Bronchial epithelial cell (primary cell): ENCODE measurements at regions not wholly inside any gene's neighbourhood (a gene's known extent, or its start where the extent isn't known, plus 50 kb on each side); places are given as distances from the start of the nearest gene placed in this dataset.
"Not testable (repeated sequence)": the region's sequence is repeated elsewhere in the genome, so short reads cannot be mapped to it uniquely, and the experiment has no call there.

Experiments used
- DNase-seq: peaks from one replicate; pipeline ENCODE4 v3.0.0-alpha.2; 2010; ENCODE audit warnings: low read depth
- FAIRE-seq: peaks from 2 replicates; lab custom pipeline; 2011; peaks lifted over from hg19 to GRCh38; lab: Jason Lieb, UNC
- H3K27me3 ChIP-seq: 2 replicates; pipeline ENCODE4 v1.5.1; 2011; ENCODE audit warnings: low read length; ENCODE audit not compliant: control insufficient read depth, insufficient read depth
- H3K36me3 ChIP-seq: 2 replicates; pipeline ENCODE4 v1.5.1; 2011; ENCODE audit warnings: low read length; ENCODE audit not compliant: control insufficient read depth, insufficient read depth
- H3K4me3 ChIP-seq: 2 replicates; pipeline ENCODE4 v1.5.1; 2011; ENCODE audit warnings: mild to moderate bottlenecking, low read depth, low read length, control low read depth
- TF ChIP-seq, protein P1 (sequence below): IDR thresholded peaks from 2 replicates; pipeline ENCODE4 v1.5.1; 2011; ENCODE audit warnings: mild to moderate bottlenecking, moderate library complexity, low read length, control low read depth, inconsistent platforms; ENCODE audit not compliant: insufficient read depth, severe bottlenecking

DNA sequence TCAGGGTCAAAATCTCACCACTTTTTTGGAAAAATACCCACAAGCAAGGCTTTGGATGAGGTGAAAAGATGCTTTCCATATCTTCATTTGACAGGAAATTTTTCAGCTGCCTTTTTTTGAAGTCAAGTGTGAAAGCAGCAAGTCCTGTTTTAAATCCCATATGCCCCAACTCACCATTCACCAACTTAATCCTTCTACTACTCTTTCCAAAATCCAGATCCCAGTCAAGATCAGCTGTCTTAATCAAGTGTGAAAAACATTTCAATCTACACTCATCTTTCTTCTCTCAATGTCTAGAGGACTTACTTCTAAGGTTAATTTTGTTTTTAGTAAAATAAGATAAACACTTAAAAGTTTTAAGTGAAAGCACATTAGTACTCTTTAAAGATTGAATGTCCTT is 128.4 kb upstream of the CEP126 start:
- H3K27me3 ChIP-seq = no peaks in the 10 kb centered on the region
- no peak for DNase-seq
- no peak overlapping the region for H3K4me3 ChIP-seq
- no peaks in the 10 kb centered on the region for H3K36me3 ChIP-seq
- no peak for FAIRE-seq
- TF ChIP-seq, protein P1, sequence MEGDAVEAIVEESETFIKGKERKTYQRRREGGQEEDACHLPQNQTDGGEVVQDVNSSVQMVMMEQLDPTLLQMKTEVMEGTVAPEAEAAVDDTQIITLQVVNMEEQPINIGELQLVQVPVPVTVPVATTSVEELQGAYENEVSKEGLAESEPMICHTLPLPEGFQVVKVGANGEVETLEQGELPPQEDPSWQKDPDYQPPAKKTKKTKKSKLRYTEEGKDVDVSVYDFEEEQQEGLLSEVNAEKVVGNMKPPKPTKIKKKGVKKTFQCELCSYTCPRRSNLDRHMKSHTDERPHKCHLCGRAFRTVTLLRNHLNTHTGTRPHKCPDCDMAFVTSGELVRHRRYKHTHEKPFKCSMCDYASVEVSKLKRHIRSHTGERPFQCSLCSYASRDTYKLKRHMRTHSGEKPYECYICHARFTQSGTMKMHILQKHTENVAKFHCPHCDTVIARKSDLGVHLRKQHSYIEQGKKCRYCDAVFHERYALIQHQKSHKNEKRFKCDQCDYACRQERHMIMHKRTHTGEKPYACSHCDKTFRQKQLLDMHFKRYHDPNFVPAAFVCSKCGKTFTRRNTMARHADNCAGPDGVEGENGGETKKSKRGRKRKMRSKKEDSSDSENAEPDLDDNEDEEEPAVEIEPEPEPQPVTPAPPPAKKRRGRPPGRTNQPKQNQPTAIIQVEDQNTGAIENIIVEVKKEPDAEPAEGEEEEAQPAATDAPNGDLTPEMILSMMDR = no peak

DNA sequence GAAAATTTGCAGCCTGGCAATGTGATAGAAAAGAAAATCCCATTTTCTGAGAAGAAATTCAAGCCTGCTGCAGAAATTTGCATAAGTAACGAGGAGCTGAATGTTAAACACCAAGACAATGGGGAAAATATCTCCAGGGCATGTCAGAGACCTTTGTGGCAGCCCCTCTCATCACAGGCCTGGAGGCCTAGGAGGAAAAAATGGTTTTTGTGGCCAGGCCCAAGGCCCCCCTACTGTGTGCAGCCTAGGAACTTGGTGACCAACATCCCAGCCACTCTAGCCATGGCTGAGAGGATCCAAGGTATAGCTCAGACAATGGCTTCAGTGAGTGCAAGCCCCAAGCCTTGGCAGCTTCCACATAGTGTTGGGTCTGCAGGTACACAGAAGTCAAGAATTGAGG is 135.6 kb upstream of the CEP126 start:
- H3K4me3 ChIP-seq, H3K27me3 ChIP-seq, FAIRE-seq, H3K36me3 ChIP-seq, DNase-seq: not testable (repeated sequence)

DNA sequence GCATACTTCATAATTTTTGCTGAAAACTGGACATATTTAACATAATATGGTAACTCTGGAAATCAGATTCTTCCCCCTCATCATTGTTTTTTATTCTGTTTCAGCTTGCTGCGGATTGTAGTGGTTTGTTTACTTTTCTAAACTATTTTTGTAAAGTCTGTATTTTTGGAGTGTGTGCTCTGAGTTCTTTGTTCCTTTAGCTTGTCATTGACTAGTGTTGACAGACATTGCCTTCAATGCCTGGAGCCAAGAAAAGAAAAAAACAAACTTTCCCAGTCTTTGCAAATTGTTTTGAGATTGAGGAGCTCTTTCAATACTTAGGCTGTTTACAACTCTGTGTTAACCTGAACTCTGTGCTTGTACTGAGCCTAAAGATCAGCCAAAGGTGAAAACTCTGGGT is 137.3 kb upstream of the CEP126 start:
- DNase-seq (no peak), FAIRE-seq (no peak)
- Histone ChIP-seq H3K4me3 (no peak overlapping the region), H3K27me3 (no peaks in the 10 kb centered on the region), H3K36me3 (no peaks in the 10 kb centered on the region)
- TF ChIP-seq, protein P1 = no peak

- Histone ChIP-seq H3K4me3 (no peak overlapping the region), H3K36me3 (no peaks in the 10 kb centered on the region), H3K27me3 (no peaks in the 10 kb centered on the region)
- FAIRE-seq (peak; percentile 23), DNase-seq (peak; percentile 67)
- TF ChIP-seq, protein P1 = no peak
These were observed 139.8 kb upstream of the CEP126 start for GRCh38 chr11:101775033-101775432.

DNA sequence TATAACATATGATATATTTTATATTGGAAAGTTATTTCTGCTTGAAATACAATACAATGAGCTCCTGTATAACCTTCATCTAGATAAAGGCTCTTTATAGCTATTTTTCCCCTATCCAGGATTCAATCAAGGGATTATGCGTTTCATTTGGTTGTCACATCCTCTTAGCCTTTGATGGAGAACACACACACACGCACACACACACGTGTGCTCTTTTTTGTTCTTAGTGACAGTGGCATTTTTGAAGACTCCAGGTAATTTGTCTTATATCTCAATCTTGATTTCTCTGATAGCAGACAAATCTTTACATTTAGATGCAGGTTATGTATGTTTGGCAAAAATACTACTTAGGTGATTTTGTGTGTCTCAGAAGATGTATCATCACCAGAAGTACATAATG is 144.2 kb upstream of the CEP126 start:
- TF ChIP-seq, protein P1 = no peak
- FAIRE-seq = no peak

GRCh38 chr11:101765932-101766331 is 148.9 kb upstream of the CEP126 start:
- DNase-seq (no peak), FAIRE-seq (no peak)
- Histone ChIP-seq H3K27me3 (no peaks in the 10 kb centered on the region), H3K36me3 (no peaks in the 10 kb centered on the region), H3K4me3 (no peak overlapping the region)
- TF ChIP-seq, protein P1 = no peak

More for the DNA sequence above, 144.2 kb upstream of the CEP126 start:
- no peaks in the 10 kb centered on the region for H3K27me3 ChIP-seq
- no peak overlapping the region for H3K4me3 ChIP-seq
- H3K36me3 ChIP-seq = no peaks in the 10 kb centered on the region
- DNase-seq = no peak
